ENCODE measurements at regions not wholly inside any gene's neighbourhood (a gene's known extent, or its start where the extent isn't known, plus 50 kb on each side); places are given as distances from the start of the nearest gene placed in this dataset.

GRCh38 chr3:104982130-104982529 lies 384.6 kb upstream of the ALCAM start:
- TF ChIP-seq CTCF (IDR thresholded peaks at IDR 0.05; ENCODE audit: control extremely low read depth, extremely low read depth): no peak
- ATAC-seq (ENCODE audit: insufficient read depth, low FRiP score) (no peak), DNase-seq (no peak)

GRCh38 chr3:104987859-104988258 lies 378.9 kb upstream of the ALCAM start:
- H3K36me3 ChIP-seq (ENCODE audit: control insufficient read depth in 4 of 4, insufficient read depth in 4 of 4, low read length in 4 of 4): no peaks in the 10 kb centered on the region
- no peak for TF ChIP-seq CTCF (IDR thresholded peaks at IDR 0.05; ENCODE audit: control extremely low read depth, extremely low read depth)
- H3K4me1 ChIP-seq (ENCODE audit: control insufficient read depth in 5 of 5, insufficient read depth in 5 of 5, low read length in 5 of 5): no peaks in the 10 kb centered on the region
- H3K27ac ChIP-seq (ENCODE audit: low read depth in 1 of 2, low read length in 1 of 2): no peak overlapping the region
- no peak overlapping the region for H3K9ac ChIP-seq (ENCODE audit: insufficient read depth in 1 of 2, low read length in 2 of 2)
- no peak overlapping the region for H3K4me3 ChIP-seq
- H3K27me3 ChIP-seq (ENCODE audit: control insufficient read depth in 3 of 3, insufficient read depth in 3 of 3, low read length in 2 of 3): no peaks in the 10 kb centered on the region
- no peaks in the 10 kb centered on the region for H3K9me3 ChIP-seq (ENCODE audit: control insufficient read depth in 4 of 4, insufficient read depth in 3 of 4, low read length in 3 of 4)
- DNase-seq: no peak
- WGBS, 2 donors: 87 to 88% methylated on average over 2 of the region's 2 CpGs
- ATAC-seq (ENCODE audit: insufficient read depth, low FRiP score): no peak

More at GRCh38 chr3:104982130-104982529, 384.6 kb upstream of the ALCAM start:
- Histone ChIP-seq H3K4me1 (ENCODE audit: control insufficient read depth in 5 of 5, insufficient read depth in 5 of 5, low read length in 5 of 5) (no peaks in the 10 kb centered on the region), H3K27me3 (ENCODE audit: control insufficient read depth in 3 of 3, insufficient read depth in 3 of 3, low read length in 2 of 3) (no peaks in the 10 kb centered on the region), H3K9me3 (ENCODE audit: control insufficient read depth in 4 of 4, insufficient read depth in 3 of 4, low read length in 3 of 4) (no peaks in the 10 kb centered on the region), H3K27ac (ENCODE audit: low read depth in 1 of 2, low read length in 1 of 2) (no peak overlapping the region), H3K4me3 (no peak overlapping the region), H3K9ac (ENCODE audit: insufficient read depth in 1 of 2, low read length in 2 of 2) (no peak overlapping the region), H3K36me3 (ENCODE audit: control insufficient read depth in 4 of 4, insufficient read depth in 4 of 4, low read length in 4 of 4) (no peaks in the 10 kb centered on the region)
- WGBS, 2 donors: 94 to 99% methylated on average over 1 of the region's 1 CpG

GRCh38 chr3:104988496-104988895 lies 378.2 kb upstream of the ALCAM start:
- Histone ChIP-seq H3K9me3 (ENCODE audit: control insufficient read depth in 4 of 4, insufficient read depth in 3 of 4, low read length in 3 of 4) (no peaks in the 10 kb centered on the region), H3K27ac (ENCODE audit: low read depth in 1 of 2, low read length in 1 of 2) (no peak overlapping the region), H3K4me3 (no peak overlapping the region), H3K4me1 (ENCODE audit: control insufficient read depth in 5 of 5, insufficient read depth in 5 of 5, low read length in 5 of 5) (no peaks in the 10 kb centered on the region), H3K9ac (ENCODE audit: insufficient read depth in 1 of 2, low read length in 2 of 2) (no peak overlapping the region), H3K36me3 (ENCODE audit: control insufficient read depth in 4 of 4, insufficient read depth in 4 of 4, low read length in 4 of 4) (no peaks in the 10 kb centered on the region), H3K27me3 (ENCODE audit: control insufficient read depth in 3 of 3, insufficient read depth in 3 of 3, low read length in 2 of 3) (no peaks in the 10 kb centered on the region)
- ATAC-seq (ENCODE audit: insufficient read depth, low FRiP score) (no peak), DNase-seq (no peak)
- WGBS, 2 donors: 94% methylated on average over 3 of the region's 3 CpGs
- TF ChIP-seq CTCF (IDR thresholded peaks at IDR 0.05; ENCODE audit: control extremely low read depth, extremely low read depth): no peak

GRCh38 chr3:104989878-104990277 lies 376.8 kb upstream of the ALCAM start:
- H3K36me3 ChIP-seq (ENCODE audit: control insufficient read depth in 4 of 4, insufficient read depth in 4 of 4, low read length in 4 of 4): no peaks in the 10 kb centered on the region
- no peak for ATAC-seq (ENCODE audit: insufficient read depth, low FRiP score)
- H3K9ac ChIP-seq (ENCODE audit: insufficient read depth in 1 of 2, low read length in 2 of 2): no peak overlapping the region
- no peaks in the 10 kb centered on the region for H3K27me3 ChIP-seq (ENCODE audit: control insufficient read depth in 3 of 3, insufficient read depth in 3 of 3, low read length in 2 of 3)
- H3K4me3 ChIP-seq: no peak overlapping the region
- H3K27ac ChIP-seq (ENCODE audit: low read depth in 1 of 2, low read length in 1 of 2): no peak overlapping the region
- TF ChIP-seq CTCF (IDR thresholded peaks at IDR 0.05; ENCODE audit: control extremely low read depth, extremely low read depth): no peak
- 81 to 84% methylated on average over 1 of the region's 1 CpG for WGBS, 2 donors
- no peaks in the 10 kb centered on the region for H3K4me1 ChIP-seq (ENCODE audit: control insufficient read depth in 5 of 5, insufficient read depth in 5 of 5, low read length in 5 of 5)
- no peaks in the 10 kb centered on the region for H3K9me3 ChIP-seq (ENCODE audit: control insufficient read depth in 4 of 4, insufficient read depth in 3 of 4, low read length in 3 of 4)
- no peak for DNase-seq

Data from lung (tissue), 11 donors.